ENCODE measurements at regions not wholly inside any gene's neighbourhood (a gene's known extent, or its start where the extent isn't known, plus 50 kb on each side); places are given as distances from the start of the nearest gene placed in this dataset.

GRCh38 chr14:94917041-94917600, 147.2 kb upstream of the GSC start:
- H3K27me3 ChIP-seq = no peaks in the 10 kb centered on the region
- H3K4me3 ChIP-seq = no peak overlapping the region
- H3K36me3 ChIP-seq = no peaks in the 10 kb centered on the region
- TF ChIP-seq CTCF (IDR thresholded peaks at IDR 0.05) (no peak), POLR2A (IDR thresholded peaks at IDR 0.05) (no peak)
- H3K27ac ChIP-seq = no peak overlapping the region
- no peaks in the 10 kb centered on the region for H3K9me3 ChIP-seq
- no peaks in the 10 kb centered on the region for H3K4me1 ChIP-seq
- no peak for DNase-seq

- H3K36me3 ChIP-seq = no peaks in the 10 kb centered on the region
- TF ChIP-seq POLR2A (IDR thresholded peaks at IDR 0.05) = no peak
- TF ChIP-seq CTCF (IDR thresholded peaks at IDR 0.05) = no peak
- no peak overlapping the region for H3K27ac ChIP-seq
- no peak for DNase-seq
- no peaks in the 10 kb centered on the region for H3K4me1 ChIP-seq
- no peaks in the 10 kb centered on the region for H3K9me3 ChIP-seq
- no peaks in the 10 kb centered on the region for H3K27me3 ChIP-seq
- no peak overlapping the region for H3K4me3 ChIP-seq
These were observed 144.3 kb upstream of the GSC start for GRCh38 chr14:94914191-94914590.

GRCh38 chr14:94907626-94908261, 137.8 kb upstream of the GSC start:
- no peaks in the 10 kb centered on the region for H3K9me3 ChIP-seq
- TF ChIP-seq CTCF (IDR thresholded peaks at IDR 0.05) (no peak), POLR2A (IDR thresholded peaks at IDR 0.05) (no peak)
- no peaks in the 10 kb centered on the region for H3K4me1 ChIP-seq
- no peaks in the 10 kb centered on the region for H3K36me3 ChIP-seq
- DNase-seq = no peak
- H3K4me3 ChIP-seq = no peak overlapping the region
- no peak overlapping the region for H3K27ac ChIP-seq
- H3K27me3 ChIP-seq = no peaks in the 10 kb centered on the region

- no peak overlapping the region for H3K4me3 ChIP-seq
- no peak for DNase-seq
These were observed 137.2 kb upstream of the GSC start for GRCh38 chr14:94906991-94907587.

GRCh38 chr14:94906577-94906976, 136.7 kb upstream of the GSC start:
- no peaks in the 10 kb centered on the region for H3K36me3 ChIP-seq
- no peak overlapping the region for H3K4me3 ChIP-seq
- no peaks in the 10 kb centered on the region for H3K9me3 ChIP-seq
- no peak for DNase-seq
- no peak overlapping the region for H3K27ac ChIP-seq
- no peaks in the 10 kb centered on the region for H3K27me3 ChIP-seq
- H3K4me1 ChIP-seq = no peaks in the 10 kb centered on the region
- TF ChIP-seq POLR2A (IDR thresholded peaks at IDR 0.05) (no peak), CTCF (IDR thresholded peaks at IDR 0.05) (no peak)

More at GRCh38 chr14:94906991-94907587, 137.2 kb upstream of the GSC start:
- no peak overlapping the region for H3K27ac ChIP-seq
- no peaks in the 10 kb centered on the region for H3K36me3 ChIP-seq
- no peaks in the 10 kb centered on the region for H3K4me1 ChIP-seq
- H3K9me3 ChIP-seq = no peaks in the 10 kb centered on the region
- no peaks in the 10 kb centered on the region for H3K27me3 ChIP-seq
- TF ChIP-seq CTCF (IDR thresholded peaks at IDR 0.05) = no peak
- TF ChIP-seq POLR2A (IDR thresholded peaks at IDR 0.05) = no peak

Measured in Peyer's patch (tissue), 4 donors.